SK-N-SH (cell line): ENCODE measurements at regions not wholly inside any gene's neighbourhood (a gene's known extent, or its start where the extent isn't known, plus 50 kb on each side); places are given as distances from the start of the nearest gene placed in this dataset.
A peak's percentile ranks its signal among the peaks of the same experiment; 100 is the strongest.
"Not testable (repeated sequence)": the region's sequence is repeated elsewhere in the genome, so short reads cannot be mapped to it uniquely, and the experiment has no call there.

ENCODE experiments used
- CTCF ChIA-PET: fragments of 300-600, 350-600 bp; formaldehyde crosslinking; extraction: SDS; loops from one replicate; lab custom pipeline; 2021; lab: Yijun Ruan, JAX
- POLR2A ChIA-PET: fragments of 350-600 bp; sonication (Branson Sonifier 250); formaldehyde crosslinking; extraction: SDS; loops from one replicate; lab custom pipeline; 2020; ENCODE audit warnings: antibody characterized with exemption, inconsistent platforms; lab: Yijun Ruan, JAX
- DNase-seq: peaks from one replicate; pipeline ENCODE4 v3.0.0; 2012
- H2AFZ ChIP-seq: fragments of 200-600 bp; sonication (generic); 2 replicates; pipeline ENCODE4 v1.8.1; 2016; ENCODE audit warnings: antibody characterized with exemption, mild to moderate bottlenecking, low read depth
- H3F3A ChIP-seq: fragments of 200-600 bp; sonication (generic); replicated peaks from 2 replicates; pipeline ENCODE3; 2016; ENCODE audit warnings: antibody characterized with exemption, mild to moderate bottlenecking; ENCODE audit not compliant: insufficient read depth
- H3K27ac ChIP-seq, 2 experiments: fragments of 200-500 bp in 1 of 2; fragments of 200-600 bp in 1 of 2; sonication (Bioruptor generic) in 1 of 2; sonication (generic), shearing (Covaris generic) in 1 of 2; 2 replicates each; pipeline versions ENCODE4 v1.5.1 to v1.6.1; 2014 to 2016; ENCODE audit warnings: low read depth in 2 of 2, inconsistent platforms in 1 of 2, low read length in 1 of 2, mild to moderate bottlenecking in 1 of 2, mixed read lengths in 1 of 2
- H3K27me3 ChIP-seq: fragments of 200-600 bp; sonication (generic), shearing (Covaris generic); 2 replicates; pipeline ENCODE4 v1.6.1; 2016; ENCODE audit warnings: mixed run types; ENCODE audit not compliant: insufficient read depth
- H3K36me3 ChIP-seq, 2 experiments: fragments of 200-500 bp in 1 of 2; fragments of 200-600 bp in 1 of 2; sonication (Bioruptor generic) in 1 of 2; sonication (generic) in 1 of 2; replicated peaks in 1 of 2; 2 replicates each; pipeline versions ENCODE3 to v1.5.1; 2014 to 2016; ENCODE audit warnings: low read length in 1 of 2, mild to moderate bottlenecking in 1 of 2; ENCODE audit not compliant: insufficient read depth in 2 of 2, control insufficient read depth in 1 of 2
- H3K4me1 ChIP-seq, 2 experiments: fragments of 200-500 bp in 1 of 2; fragments of 200-600 bp in 1 of 2; sonication (Bioruptor generic) in 1 of 2; sonication (generic), shearing (Covaris generic) in 1 of 2; 2 replicates each; pipeline versions ENCODE4 v1.5.1 to v1.6.1; 2014 to 2016; ENCODE audit warnings: low read depth in 1 of 2, low read length in 1 of 2, mixed run types in 1 of 2; ENCODE audit not compliant: insufficient read depth in 2 of 2, control insufficient read depth in 1 of 2
- H3K4me2 ChIP-seq: fragments of 200-600 bp; sonication (generic), shearing (Covaris generic); 2 replicates; pipeline ENCODE4 v1.6.1; 2017; ENCODE audit warnings: mixed run types
- H3K4me3 ChIP-seq, 2 experiments: fragments of 200-500 bp in 1 of 2; fragments of 200-600 bp in 1 of 2; sonication (Bioruptor generic) in 1 of 2; sonication (generic), shearing (Covaris generic) in 1 of 2; 2 replicates each; pipeline versions ENCODE4 v1.5.1 to v1.8.1; 2014 to 2016; ENCODE audit warnings: low read depth in 2 of 2, inconsistent platforms in 1 of 2, low read length in 1 of 2, mild to moderate bottlenecking in 1 of 2, mixed read lengths in 1 of 2, moderate library complexity in 1 of 2
- H3K79me2 ChIP-seq: fragments of 200-600 bp; sonication (generic); 2 replicates; pipeline ENCODE4 v1.8.1; 2017; ENCODE audit warnings: mild to moderate bottlenecking; ENCODE audit not compliant: insufficient read depth
- H3K9ac ChIP-seq: fragments of 200-600 bp; sonication (generic); 2 replicates; pipeline ENCODE4 v1.6.1; 2017; ENCODE audit warnings: mixed run types
- H3K9me2 ChIP-seq: fragments of 200-600 bp; sonication (generic); 2 replicates; pipeline ENCODE4 v1.6.1; 2017; ENCODE audit warnings: mixed run types
- H3K9me3 ChIP-seq: fragments of 200-600 bp; sonication (generic); 2 replicates; pipeline ENCODE4 v1.6.1; 2017; ENCODE audit warnings: mixed run types, mild to moderate bottlenecking, moderate library complexity
- H4K20me1 ChIP-seq: fragments of 200-600 bp; sonication (generic); 2 replicates; pipeline ENCODE4 v1.6.1; 2017; ENCODE audit warnings: mild to moderate bottlenecking, mixed run types; ENCODE audit not compliant: insufficient read depth
- CHD2 ChIP-seq: fragments of 150-350 bp; IDR thresholded peaks from 2 replicates; pipeline ENCODE4 v1.6.1; 2018; ENCODE audit warnings: low read length; ENCODE audit not compliant: partially characterized antibody
- EP300 ChIP-seq, 2 experiments: IDR thresholded peaks; 2 replicates each; pipeline versions ENCODE4 v1.4.0 to v1.6.1; 2012; ENCODE audit warnings: borderline replicate concordance in 1 of 2, low read depth in 1 of 2, low read length in 1 of 2
- GABPA ChIP-seq: IDR thresholded peaks from 2 replicates; pipeline ENCODE4 v1.4.0; 2012; ENCODE audit warnings: low read depth, mild to moderate bottlenecking
- JUND ChIP-seq: IDR thresholded peaks from 2 replicates; pipeline ENCODE4 v1.4.0; 2012
- NRF1 ChIP-seq: IDR thresholded peaks from 2 replicates; pipeline ENCODE4 v1.6.1; 2012; ENCODE audit warnings: low read depth, mild to moderate bottlenecking, low read length
- POLR2AphosphoS5 ChIP-seq: IDR thresholded peaks from 2 replicates; pipeline ENCODE4 v1.6.1; 2012; ENCODE audit warnings: low read depth, low read length
- REST ChIP-seq: IDR thresholded peaks from 2 replicates; pipeline ENCODE4 v1.6.1; 2012; ENCODE audit warnings: mild to moderate bottlenecking, low read depth, low read length, moderate library complexity
- SMC3 ChIP-seq: IDR thresholded peaks from 2 replicates; pipeline ENCODE4 v1.6.1; 2012; ENCODE audit warnings: low read depth, low read length, improper control_type of control experiment
- USF2 ChIP-seq: fragments of 150-350 bp; IDR thresholded peaks from 2 replicates; pipeline ENCODE4 v1.6.1; 2017; ENCODE audit warnings: antibody characterized with exemption, low read length, low read depth, borderline replicate concordance
- YY1 ChIP-seq: IDR thresholded peaks from 2 replicates; pipeline ENCODE4 v1.4.0; 2012; ENCODE audit warnings: low read depth, mild to moderate bottlenecking
- ZBTB33 ChIP-seq: IDR thresholded peaks from 2 replicates; pipeline ENCODE4 v1.4.0; 2012; ENCODE audit warnings: low read depth, borderline replicate concordance
- WGBS: methylation state at CpG from one replicate; pipeline ENCODE4 v1.1.6; 2017; ENCODE audit warnings: low lambda C conversion rate; 5-methylcytosine and 5-hydroxymethylcytosine counted together
- TF ChIP-seq, protein P1 (sequence below): fragments of 200-600 bp; sonication (generic); IDR thresholded peaks from 2 replicates; pipeline ENCODE4 v1.6.1; 2017; ENCODE audit warnings: antibody characterized with exemption, mild to moderate bottlenecking, moderate library complexity

DNA sequence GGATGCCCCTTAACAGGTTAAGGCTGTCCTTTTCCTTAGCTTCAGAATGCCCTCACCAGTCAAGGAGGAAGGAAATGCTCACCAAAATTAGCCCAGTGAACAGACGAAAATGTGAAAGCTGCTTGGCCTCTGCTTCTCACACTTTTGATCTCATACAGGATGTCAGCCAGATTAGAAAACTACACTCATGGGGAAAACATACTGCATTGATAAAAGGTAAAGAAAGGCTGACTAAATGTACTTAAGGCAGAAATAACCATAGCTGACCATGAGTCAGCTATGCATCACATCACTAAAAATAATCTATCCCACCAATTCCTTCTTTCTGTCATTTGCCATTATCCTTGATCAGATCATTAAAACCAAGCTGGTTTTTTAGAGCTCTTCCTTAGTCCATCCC is 198.4 kb upstream of the TENT5A start (continued):
- TF ChIP-seq REST = no peak
- TF ChIP-seq ZBTB33 = no peak
- TF ChIP-seq YY1 = no peak
- TF ChIP-seq EP300 (IDR thresholded peaks at IDR 0.05; ENCODE audit: borderline replicate concordance in 1 of 2, low read depth in 1 of 2, low read length in 1 of 2) = peak in 1 of 2 experiments; percentile 83; a peak in 2 of 4 replicates
- TF ChIP-seq, protein P1, sequence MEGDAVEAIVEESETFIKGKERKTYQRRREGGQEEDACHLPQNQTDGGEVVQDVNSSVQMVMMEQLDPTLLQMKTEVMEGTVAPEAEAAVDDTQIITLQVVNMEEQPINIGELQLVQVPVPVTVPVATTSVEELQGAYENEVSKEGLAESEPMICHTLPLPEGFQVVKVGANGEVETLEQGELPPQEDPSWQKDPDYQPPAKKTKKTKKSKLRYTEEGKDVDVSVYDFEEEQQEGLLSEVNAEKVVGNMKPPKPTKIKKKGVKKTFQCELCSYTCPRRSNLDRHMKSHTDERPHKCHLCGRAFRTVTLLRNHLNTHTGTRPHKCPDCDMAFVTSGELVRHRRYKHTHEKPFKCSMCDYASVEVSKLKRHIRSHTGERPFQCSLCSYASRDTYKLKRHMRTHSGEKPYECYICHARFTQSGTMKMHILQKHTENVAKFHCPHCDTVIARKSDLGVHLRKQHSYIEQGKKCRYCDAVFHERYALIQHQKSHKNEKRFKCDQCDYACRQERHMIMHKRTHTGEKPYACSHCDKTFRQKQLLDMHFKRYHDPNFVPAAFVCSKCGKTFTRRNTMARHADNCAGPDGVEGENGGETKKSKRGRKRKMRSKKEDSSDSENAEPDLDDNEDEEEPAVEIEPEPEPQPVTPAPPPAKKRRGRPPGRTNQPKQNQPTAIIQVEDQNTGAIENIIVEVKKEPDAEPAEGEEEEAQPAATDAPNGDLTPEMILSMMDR = no peak
- no peak for TF ChIP-seq CHD2
- no peak for TF ChIP-seq GABPA
- TF ChIP-seq SMC3 = no peak
- no peak for TF ChIP-seq NRF1
- TF ChIP-seq JUND = peak; percentile 73
- TF ChIP-seq POLR2AphosphoS5 = peak; percentile 13; the same call in 1 of the 2 replicates
- TF ChIP-seq USF2 = no peak

GRCh38 chr6:81948861-81949260 is 196.4 kb upstream of the TENT5A start:
- POLR2A ChIA-PET = no interaction called here
- H3K9me2 ChIP-seq = no peaks in the 10 kb centered on the region
- no peak overlapping the region for H3K4me2 ChIP-seq
- DNase-seq = no peak
- H4K20me1 ChIP-seq = no peaks in the 10 kb centered on the region
- H3K4me1 ChIP-seq = 0 out of 4 replicates have a peak, but pooled peaks cover 0 to 6% of the 10 kb centered on the region in 2 experiments
- CTCF ChIA-PET = no interaction called here
- no peak overlapping the region for H3K27ac ChIP-seq
- no peaks in the 10 kb centered on the region for H3K27me3 ChIP-seq
- TF ChIP-seq USF2 = no peak
- H3K4me3 ChIP-seq = no peak overlapping the region
- peaks cover 17% of the 10 kb centered on the region for H3F3A ChIP-seq
- no peaks in the 10 kb centered on the region for H3K9me3 ChIP-seq
- no peak overlapping the region for H2AFZ ChIP-seq
- H3K36me3 ChIP-seq = no peaks in the 10 kb centered on the region
- no peaks in the 10 kb centered on the region for H3K79me2 ChIP-seq
- H3K9ac ChIP-seq = no peak overlapping the region

DNA sequence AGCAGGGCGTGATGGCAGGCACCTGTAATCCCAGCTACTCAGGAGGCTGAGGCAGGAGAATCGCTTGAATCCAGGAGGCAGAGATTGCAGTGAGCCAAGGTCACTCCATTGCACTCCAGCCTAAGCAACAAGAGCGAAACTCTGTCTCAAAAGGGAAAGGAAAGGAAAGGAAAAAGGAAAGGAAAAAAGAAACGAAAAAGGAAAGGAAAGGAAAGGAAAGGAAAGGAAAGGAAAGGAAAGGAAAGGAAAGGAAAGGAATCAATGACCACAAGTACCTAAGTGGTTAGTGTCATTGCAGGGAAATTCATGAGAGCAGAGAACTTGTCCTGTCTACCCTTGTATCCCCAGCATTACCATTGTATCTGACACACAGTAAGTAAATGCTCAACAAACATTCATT is 195.7 kb upstream of the TENT5A start:
- WGBS = 82% methylated on average over 4 of the region's 4 CpGs
- CTCF ChIA-PET, H3K9me2 ChIP-seq: not testable (repeated sequence)

More for the DNA sequence above, 195.7 kb upstream of the TENT5A start:
- H3K4me1 ChIP-seq, H2AFZ ChIP-seq, H3K9me3 ChIP-seq, H3K9ac ChIP-seq, H4K20me1 ChIP-seq, H3K27me3 ChIP-seq, DNase-seq, H3K36me3 ChIP-seq, H3K4me2 ChIP-seq, H3K79me2 ChIP-seq, H3K4me3 ChIP-seq, H3K27ac ChIP-seq, POLR2A ChIA-PET: not testable (repeated sequence)
- H3F3A ChIP-seq = peaks cover 17% of the 10 kb centered on the region
